ENCODE measurements at regions not wholly inside any gene's neighbourhood (a gene's known extent, or its start where the extent isn't known, plus 50 kb on each side); places are given as distances from the start of the nearest gene placed in this dataset.

GRCh38 chr10:8374334-8374733 lies 319.8 kb downstream of the GATA3 start:
- in situ Hi-C loops (cut with HindIII; ENCODE audit: low sequenced_read_pairs) = no loop called here

GRCh38 chr10:8375137-8375536 lies 320.6 kb downstream of the GATA3 start:
- in situ Hi-C loops (cut with HindIII; ENCODE audit: low sequenced_read_pairs) = no loop called here

GRCh38 chr10:8378198-8378983 lies 323.9 kb downstream of the GATA3 start:
- in situ Hi-C loops (cut with HindIII; ENCODE audit: low sequenced_read_pairs) = no loop called here

- in situ Hi-C loops (cut with HindIII; ENCODE audit: low sequenced_read_pairs) = no loop called here
Observed at GRCh38 chr10:8379906-8380832, 325.7 kb downstream of the GATA3 start.

GRCh38 chr10:8380833-8381496 lies 326.5 kb downstream of the GATA3 start:
- in situ Hi-C loops (cut with HindIII; ENCODE audit: low sequenced_read_pairs) = no loop called here

- in situ Hi-C loops (cut with HindIII; ENCODE audit: low sequenced_read_pairs) = no loop called here
Observed at GRCh38 chr10:8386781-8387180, 332.3 kb downstream of the GATA3 start.

- in situ Hi-C loops (cut with HindIII; ENCODE audit: low sequenced_read_pairs) = no loop called here
Observed at GRCh38 chr10:8389630-8390029, 335.1 kb downstream of the GATA3 start.

- in situ Hi-C loops (cut with HindIII; ENCODE audit: low sequenced_read_pairs) = no loop called here
Observed at GRCh38 chr10:8392216-8392615, 337.7 kb downstream of the GATA3 start.

GRCh38 chr10:8393531-8393930 lies 339.0 kb downstream of the GATA3 start:
- in situ Hi-C loops (cut with HindIII; ENCODE audit: low sequenced_read_pairs) = no loop called here

- in situ Hi-C loops (cut with HindIII; ENCODE audit: low sequenced_read_pairs) = no loop called here
Observed at GRCh38 chr10:8396675-8397074, 342.2 kb downstream of the GATA3 start.

GRCh38 chr10:8398771-8399170 lies 344.3 kb downstream of the GATA3 start:
- in situ Hi-C loops (cut with HindIII; ENCODE audit: low sequenced_read_pairs) = no loop called here

- in situ Hi-C loops (cut with HindIII; ENCODE audit: low sequenced_read_pairs) = loop anchor here (5.0 kb wide), 1 partner anchor 47 kb away; no protein-coding TSS in a partner anchor
Observed at GRCh38 chr10:8400151-8400550, 345.7 kb downstream of the GATA3 start.

- in situ Hi-C loops (cut with HindIII; ENCODE audit: low sequenced_read_pairs) = loop anchor here (5.0 kb wide), 1 partner anchor 46 kb away; no protein-coding TSS in a partner anchor
Observed at GRCh38 chr10:8400892-8401291, 346.4 kb downstream of the GATA3 start.

GRCh38 chr10:8401531-8401930 lies 347.0 kb downstream of the GATA3 start:
- in situ Hi-C loops (cut with HindIII; ENCODE audit: low sequenced_read_pairs) = loop anchor here (5.0 kb wide), 1 partner anchor 46 kb away; no protein-coding TSS in a partner anchor

GRCh38 chr10:8402576-8402975 lies 348.1 kb downstream of the GATA3 start:
- in situ Hi-C loops (cut with HindIII; ENCODE audit: low sequenced_read_pairs) = loop anchor here (5.0 kb wide), 1 partner anchor 45 kb away; no protein-coding TSS in a partner anchor

- in situ Hi-C loops (cut with HindIII; ENCODE audit: low sequenced_read_pairs) = loop anchor here (5.0 kb wide), 1 partner anchor 43 kb away; no protein-coding TSS in a partner anchor
Observed at GRCh38 chr10:8403711-8404371, 349.4 kb downstream of the GATA3 start.

- in situ Hi-C loops (cut with HindIII; ENCODE audit: low sequenced_read_pairs) = loop anchor here (5.0 kb wide), 1 partner anchor 43 kb away; no protein-coding TSS in a partner anchor
Observed at GRCh38 chr10:8404721-8405120, 350.2 kb downstream of the GATA3 start.

- in situ Hi-C loops (cut with HindIII; ENCODE audit: low sequenced_read_pairs) = no loop called here
Observed at GRCh38 chr10:8405596-8405995, 351.1 kb downstream of the GATA3 start.

GRCh38 chr10:8407501-8408021 lies 353.1 kb downstream of the GATA3 start:
- in situ Hi-C loops (cut with HindIII; ENCODE audit: low sequenced_read_pairs) = no loop called here

- in situ Hi-C loops (cut with HindIII; ENCODE audit: low sequenced_read_pairs) = no loop called here
Observed at GRCh38 chr10:8410506-8410905, 356.0 kb downstream of the GATA3 start.
